Spleen (tissue), 11 donors: ENCODE measurements at regions not wholly inside any gene's neighbourhood (a gene's known extent, or its start where the extent isn't known, plus 50 kb on each side); places are given as distances from the start of the nearest gene placed in this dataset.

Experiments
- DNase-seq: peaks from one replicate; pipeline ENCODE4 v3.0.0-alpha.2; 2020
- H3K27ac ChIP-seq, 8 donors: fragments of 200-600 bp; sonication (generic) in 7 of 8; 1 replicate in 4 of 8; 2 replicates in 4 of 8; pipeline versions ENCODE4 v1.5.0 to v1.8.0; 2016 to 2021; ENCODE audit warnings: inconsistent platforms in 4 of 8, mild to moderate bottlenecking in 4 of 8, moderate library complexity in 1 of 8
- H3K27me3 ChIP-seq, 7 donors: fragments of 200-600 bp; sonication (generic) in 6 of 7; replicated peaks in 1 of 7; 1 replicate in 4 of 7; 2 replicates in 3 of 7; pipeline versions ENCODE4 v1.5.0 to v1.8.0; 2016 to 2021; ENCODE audit warnings: inconsistent platforms in 3 of 7, mild to moderate bottlenecking in 1 of 7
- H3K36me3 ChIP-seq, 6 donors: fragments of 200-600 bp; sonication (generic) in 5 of 6; 1 replicate in 4 of 6; 2 replicates in 2 of 6; pipeline versions ENCODE4 v1.5.0 to v1.8.0; 2016 to 2021; ENCODE audit warnings: inconsistent platforms in 2 of 6
- H3K4me1 ChIP-seq, 6 donors: fragments of 200-600 bp; sonication (generic) in 5 of 6; 1 replicate in 3 of 6; 2 replicates in 3 of 6; pipeline versions ENCODE4 v1.5.0 to v1.8.0; 2016 to 2021; ENCODE audit warnings: inconsistent platforms in 3 of 6
- H3K4me3 ChIP-seq, 8 donors: fragments of 200-600 bp; sonication (generic) in 7 of 8; 1 replicate in 4 of 8; 2 replicates in 4 of 8; pipeline versions ENCODE4 v1.5.0 to v1.8.0; 2016 to 2021; ENCODE audit warnings: inconsistent platforms in 4 of 8, mild to moderate bottlenecking in 4 of 8, moderate library complexity in 2 of 8
- H3K9me3 ChIP-seq, 8 donors: fragments of 200-600 bp; sonication (generic) in 7 of 8; 1 replicate in 4 of 8; 2 replicates in 4 of 8; pipeline versions ENCODE4 v1.5.0 to v1.8.0; 2016 to 2021; ENCODE audit warnings: inconsistent platforms in 4 of 8
- CTCF ChIP-seq, 11 experiments: fragments of 200-600 bp in 7 of 11; fragments of 450-650 bp in 4 of 11; sonication (generic) in 4 of 11; IDR thresholded peaks in 8 of 11; conservative IDR thresholded peaks in 3 of 11; 1 replicate in 7 of 11; 2 replicates in 4 of 11; pipeline versions ENCODE4 v1.4.0 to v1.8.0; 2016 to 2021; ENCODE audit warnings: antibody characterized with exemption in 11 of 11, inconsistent platforms in 4 of 11, mild to moderate bottlenecking in 1 of 11
- POLR2A ChIP-seq, 3 donors: fragments of 450-650 bp; IDR thresholded peaks; one replicate each; pipeline ENCODE4 v1.5.1; 2017; ENCODE audit warnings: antibody characterized with exemption in 3 of 3, mild to moderate bottlenecking in 1 of 3
- POLR2AphosphoS5 ChIP-seq, 3 donors: sonication (generic); formaldehyde crosslinking; IDR thresholded peaks; one replicate each; pipeline ENCODE4 v1.5.1; 2017; ENCODE audit warnings: antibody characterized with exemption in 3 of 3
- WGBS, 5 donors: extraction: QIAGEN DNeasy Blood & Tissue Kit in 3 of 5; methylation state at CpG; one replicate each; pipeline versions ENCODE4 v1.1.5 to v1.1.7; 2013 to 2018; 5-methylcytosine and 5-hydroxymethylcytosine counted together
- intact Hi-C: fragments of 100-400 bp; cut with DNase I; formaldehyde crosslinking; loops from one replicate; pipeline ENCODE4 v1.15.0; 2023; ENCODE audit warnings: low total_unique reads
- donor health status: healthy with polysubstance abuse.
- donor health status: DM: no; HTN: no; CAD: no; lungs with moderate emphysema.
- donor health status: DM: no; HTN: no; CAD: no.
- donor health status: Bipolar disorder and iron deficiency.
- donor health status: healthy.
- donor health status: DM: no; HTN: no; CAD: no.
- donor health status: DM: yes; HTN: yes; CAD: no.

- Histone ChIP-seq H3K4me3 (no peak overlapping the region), H3K4me1 (no peaks in the 10 kb centered on the region), H3K27me3 (peaks cover 0 to 33% (median 0%) of the 10 kb centered on the region in 7 donors), H3K36me3 (no peaks in the 10 kb centered on the region), H3K9me3 (peaks cover 0 to 5% (median 0%) of the 10 kb centered on the region in 8 donors), H3K27ac (no peak overlapping the region)
- DNase-seq: no peak
- 42 to 75% (median 73%) methylated on average over 3 of the region's 3 CpGs for WGBS, 5 donors
- intact Hi-C loops: no loop called here
- TF ChIP-seq CTCF (IDR thresholded peaks at IDR 0.05 in 8 of 11, conservative IDR thresholded peaks at IDR 0.05 in 3 of 11): no peak
- TF ChIP-seq POLR2A (IDR thresholded peaks at IDR 0.05): no peak
These were observed 62.1 kb upstream of the EYA2 start for GRCh38 chr20:46832555-46832954.

- H3K9me3 ChIP-seq: peaks cover 0 to 5% (median 0%) of the 10 kb centered on the region in 8 donors
- no peak for DNase-seq
- peaks cover 0 to 28% (median 0%) of the 10 kb centered on the region in 7 donors for H3K27me3 ChIP-seq
- H3K4me1 ChIP-seq: no peaks in the 10 kb centered on the region
- intact Hi-C loops: no loop called here
- WGBS, 5 donors: 73 to 84% (median 81%) methylated on average over 3 of the region's 3 CpGs
- H3K36me3 ChIP-seq: no peaks in the 10 kb centered on the region
- TF ChIP-seq CTCF (IDR thresholded peaks at IDR 0.05 in 8 of 11, conservative IDR thresholded peaks at IDR 0.05 in 3 of 11): no peak
- no peak for TF ChIP-seq POLR2AphosphoS5 (IDR thresholded peaks at IDR 0.05)
- no peak for TF ChIP-seq POLR2A (IDR thresholded peaks at IDR 0.05)
- no peak overlapping the region for H3K4me3 ChIP-seq
- H3K27ac ChIP-seq: no peak overlapping the region
These were observed 61.3 kb upstream of the EYA2 start for GRCh38 chr20:46833360-46833759.

GRCh38 chr20:46835418-46835817 lies 59.2 kb upstream of the EYA2 start:
- Histone ChIP-seq H3K9me3 (peaks cover 0 to 5% (median 0%) of the 10 kb centered on the region in 8 donors), H3K27ac (no peak overlapping the region), H3K36me3 (no peaks in the 10 kb centered on the region), H3K4me3 (no peak overlapping the region), H3K4me1 (no peaks in the 10 kb centered on the region), H3K27me3 (peaks cover 0 to 18% (median 0%) of the 10 kb centered on the region in 7 donors)
- intact Hi-C loops: no loop called here
- 50 to 86% (median 75%) methylated on average over 1 of the region's 1 CpG for WGBS, 5 donors
- DNase-seq: no peak
- no peak for TF ChIP-seq POLR2A (IDR thresholded peaks at IDR 0.05)
- no peak for TF ChIP-seq CTCF (IDR thresholded peaks at IDR 0.05 in 8 of 11, conservative IDR thresholded peaks at IDR 0.05 in 3 of 11)
- no peak for TF ChIP-seq POLR2AphosphoS5 (IDR thresholded peaks at IDR 0.05)

- no peaks in the 10 kb centered on the region for H3K4me1 ChIP-seq
- H3K9me3 ChIP-seq: no peaks in the 10 kb centered on the region
- TF ChIP-seq CTCF (IDR thresholded peaks at IDR 0.05 in 8 of 11, conservative IDR thresholded peaks at IDR 0.05 in 3 of 11): no peak
- no peak for TF ChIP-seq POLR2A (IDR thresholded peaks at IDR 0.05)
- no peak for TF ChIP-seq POLR2AphosphoS5 (IDR thresholded peaks at IDR 0.05)
- no peak overlapping the region for H3K4me3 ChIP-seq
- H3K27ac ChIP-seq: no peak overlapping the region
- no peak for DNase-seq
- 88 to 95% (median 90%) methylated on average over 3 to 4 of the region's 4 CpGs for WGBS, 5 donors
- no peaks in the 10 kb centered on the region for H3K36me3 ChIP-seq
- peaks cover 0 to 18% (median 0%) of the 10 kb centered on the region in 7 donors for H3K27me3 ChIP-seq
- intact Hi-C loops: no loop called here
These were observed 57.6 kb upstream of the EYA2 start for GRCh38 chr20:46837083-46837482.
